Loucy (cell line): ENCODE measurements at regions not wholly inside any gene's neighbourhood (a gene's known extent, or its start where the extent isn't known, plus 50 kb on each side); places are given as distances from the start of the nearest gene placed in this dataset.

ENCODE experiments used
- H2AFZ ChIP-seq: fragments of 200-600 bp; sonication (generic); 2 replicates; pipeline ENCODE4 v1.6.0; 2016; ENCODE audit warnings: antibody characterized with exemption, mild to moderate bottlenecking, low read length, moderate library complexity
- H3F3A ChIP-seq: fragments of 200-600 bp; 2 replicates; pipeline ENCODE4 v1.6.0; 2016; ENCODE audit warnings: antibody characterized with exemption, low read depth, mild to moderate bottlenecking
- H3K27me3 ChIP-seq: fragments of 200-600 bp; sonication (generic); 2 replicates; pipeline ENCODE4 v1.6.1; 2014; ENCODE audit warnings: low read length, mild to moderate bottlenecking; ENCODE audit not compliant: insufficient read depth, poor library complexity, severe bottlenecking
- H3K36me3 ChIP-seq: fragments of 200-600 bp; sonication (generic); 2 replicates; pipeline ENCODE4 v1.6.1; 2016; ENCODE audit warnings: low read length; ENCODE audit not compliant: insufficient read depth
- H3K4me1 ChIP-seq: fragments of 200-600 bp; sonication (generic); 2 replicates; pipeline ENCODE4 v1.5.1; 2014; ENCODE audit warnings: low read length, mild to moderate bottlenecking; ENCODE audit not compliant: insufficient read depth, poor library complexity, severe bottlenecking
- H3K4me2 ChIP-seq: fragments of 200-600 bp; sonication (generic); 2 replicates; pipeline ENCODE4 v1.6.0; 2014; ENCODE audit warnings: antibody characterized with exemption, low read length, low read depth, mild to moderate bottlenecking; ENCODE audit not compliant: poor library complexity, severe bottlenecking
- H3K4me3 ChIP-seq: fragments of 200-600 bp; sonication (generic); 2 replicates; pipeline ENCODE4 v1.5.1; 2014; ENCODE audit warnings: low read length, mild to moderate bottlenecking, mixed read lengths; ENCODE audit not compliant: poor library complexity, severe bottlenecking
- H3K79me2 ChIP-seq: fragments of 200-600 bp; sonication (generic); 2 replicates; pipeline ENCODE4 v1.6.1; 2014; ENCODE audit warnings: low read length; ENCODE audit not compliant: insufficient read depth
- H3K9ac ChIP-seq: fragments of 200-600 bp; sonication (generic); 2 replicates; pipeline ENCODE4 v1.6.0; 2014; ENCODE audit warnings: mild to moderate bottlenecking, low read depth, low read length, moderate library complexity; ENCODE audit not compliant: poor library complexity, severe bottlenecking
- H3K9me2 ChIP-seq: fragments of 200-600 bp; sonication (generic); replicated peaks from 2 replicates; pipeline ENCODE4 v1.6.1; 2016; ENCODE audit warnings: low read depth, low read length, mixed read lengths
- H3K9me3 ChIP-seq: fragments of 200-600 bp; sonication (generic); 2 replicates; pipeline ENCODE4 v1.6.1; 2014; ENCODE audit warnings: mild to moderate bottlenecking, antibody characterized with exemption, low read length, low read depth; ENCODE audit not compliant: insufficient read depth
- H4K20me1 ChIP-seq: fragments of 200-600 bp; sonication (generic); 2 replicates; pipeline ENCODE4 v1.6.0; 2014; ENCODE audit warnings: antibody characterized with exemption, low read length, mild to moderate bottlenecking; ENCODE audit not compliant: insufficient read depth, poor library complexity, severe bottlenecking
- CTCF ChIP-seq: fragments of 200-600 bp; sonication (generic); conservative IDR thresholded peaks from 2 replicates; pipeline ENCODE4 v1.5.1; 2014; ENCODE audit warnings: mild to moderate bottlenecking, antibody characterized with exemption, low read length
- EZH2phosphoT487 ChIP-seq: fragments of 200-600 bp; IDR thresholded peaks from 2 replicates; pipeline ENCODE4 v1.6.1; 2018; ENCODE audit warnings: antibody characterized with exemption, mild to moderate bottlenecking, moderate library complexity, borderline replicate concordance

- H3K9me2 ChIP-seq, result no peaks in the 10 kb centered on the region
- no peaks in the 10 kb centered on the region for H3K9me3 ChIP-seq
- H3K4me3 ChIP-seq, result no peak overlapping the region
- TF ChIP-seq CTCF (no peak), EZH2phosphoT487 (no peak)
- H2AFZ ChIP-seq, result no peak overlapping the region
- H3F3A ChIP-seq, result no peaks in the 10 kb centered on the region
- no peaks in the 10 kb centered on the region for H3K79me2 ChIP-seq
- no peaks in the 10 kb centered on the region for H3K27me3 ChIP-seq
- H3K36me3 ChIP-seq, result no peaks in the 10 kb centered on the region
- H3K9ac ChIP-seq, result no peak overlapping the region
- no peak overlapping the region for H3K4me2 ChIP-seq
- H4K20me1 ChIP-seq, result no peaks in the 10 kb centered on the region
- no peaks in the 10 kb centered on the region for H3K4me1 ChIP-seq
Observed at GRCh38 chr5:124261848-124262247, 484.6 kb downstream of the ZNF608 start.

GRCh38 chr5:124260921-124261515 is 485.4 kb downstream of the ZNF608 start:
- Histone ChIP-seq H3K4me1 (no peaks in the 10 kb centered on the region), H2AFZ (no peak overlapping the region), H3K4me3 (no peak overlapping the region), H3K36me3 (no peaks in the 10 kb centered on the region), H4K20me1 (no peaks in the 10 kb centered on the region), H3K9me3 (no peaks in the 10 kb centered on the region), H3K27me3 (no peaks in the 10 kb centered on the region), H3F3A (no peaks in the 10 kb centered on the region), H3K79me2 (no peaks in the 10 kb centered on the region), H3K9ac (no peak overlapping the region), H3K4me2 (no peak overlapping the region), H3K9me2 (no peaks in the 10 kb centered on the region)
- TF ChIP-seq CTCF (no peak), EZH2phosphoT487 (no peak)

- Histone ChIP-seq H3F3A (no peaks in the 10 kb centered on the region), H3K9me3 (no peaks in the 10 kb centered on the region), H2AFZ (no peak overlapping the region), H3K36me3 (no peaks in the 10 kb centered on the region), H3K27me3 (no peaks in the 10 kb centered on the region), H3K9me2 (no peaks in the 10 kb centered on the region), H3K4me1 (no peaks in the 10 kb centered on the region), H4K20me1 (no peaks in the 10 kb centered on the region), H3K79me2 (no peaks in the 10 kb centered on the region), H3K9ac (no peak overlapping the region), H3K4me2 (no peak overlapping the region), H3K4me3 (no peak overlapping the region)
- TF ChIP-seq CTCF (no peak), EZH2phosphoT487 (no peak)
Observed at GRCh38 chr5:124259017-124259416, 487.4 kb downstream of the ZNF608 start.
